Muscle layer of duodenum (tissue), 2 donors: ENCODE measurements at regions not wholly inside any gene's neighbourhood (a gene's known extent, or its start where the extent isn't known, plus 50 kb on each side); places are given as distances from the start of the nearest gene placed in this dataset.

Experiments used
- H3K27ac ChIP-seq: one replicate; pipeline ENCODE4 v1.7.0; 2013; ENCODE audit warnings: mild to moderate bottlenecking, low read length
- H3K27me3 ChIP-seq: one replicate; pipeline ENCODE4 v1.7.0; 2013; ENCODE audit warnings: low read depth, mild to moderate bottlenecking, control low read depth, low read length
- H3K36me3 ChIP-seq, 2 donors: one replicate each; pipeline ENCODE4 v1.7.0; 2013; ENCODE audit warnings: low read length in 2 of 2, control low read depth in 1 of 2, mild to moderate bottlenecking in 1 of 2; ENCODE audit not compliant: insufficient read depth in 2 of 2, control insufficient read depth in 1 of 2
- H3K4me1 ChIP-seq, 2 donors: one replicate each; pipeline ENCODE4 v1.7.0; 2013; ENCODE audit warnings: low read length in 2 of 2, mild to moderate bottlenecking in 2 of 2, control low read depth in 1 of 2, moderate library complexity in 1 of 2; ENCODE audit not compliant: insufficient read depth in 2 of 2, control insufficient read depth in 1 of 2
- H3K4me3 ChIP-seq, 2 donors: one replicate each; pipeline ENCODE4 v1.7.0; 2013; ENCODE audit warnings: low read length in 2 of 2, low read depth in 1 of 2, mild to moderate bottlenecking in 1 of 2
- H3K9me3 ChIP-seq, 2 donors: one replicate each; pipeline ENCODE4 v1.7.0; 2013; ENCODE audit warnings: low read length in 2 of 2, control low read depth in 1 of 2, mild to moderate bottlenecking in 1 of 2; ENCODE audit not compliant: control insufficient read depth in 1 of 2
- donor health status: healthy.

- no peak overlapping the region for H3K4me3 ChIP-seq
- H3K27ac ChIP-seq = no peak overlapping the region
- H3K9me3 ChIP-seq = no peaks in the 10 kb centered on the region
- no peaks in the 10 kb centered on the region for H3K4me1 ChIP-seq
- no peaks in the 10 kb centered on the region for H3K27me3 ChIP-seq
- no peaks in the 10 kb centered on the region for H3K36me3 ChIP-seq
These were observed 142.1 kb upstream of the IVNS1ABP start for GRCh38 chr1:185459141-185459540.

DNA sequence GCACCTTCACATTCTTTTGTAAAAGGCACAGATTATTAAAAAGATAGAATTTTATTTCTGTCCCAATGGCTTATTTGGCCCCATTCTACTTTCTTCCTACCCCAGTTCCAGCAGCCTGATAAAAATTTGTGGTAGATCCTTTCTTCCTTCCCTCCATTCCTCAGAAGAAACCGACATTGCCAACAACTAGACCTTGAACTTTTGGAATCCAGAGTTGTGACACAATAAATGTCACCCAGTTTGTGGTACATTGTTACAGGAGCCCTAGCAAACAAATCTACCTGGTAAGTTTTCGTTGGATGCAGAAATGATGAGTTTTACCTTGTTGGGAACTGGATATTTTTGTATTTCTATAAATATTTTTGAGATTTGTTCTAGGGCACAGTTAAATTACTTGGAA, 141.6 kb upstream of the IVNS1ABP start:
- no peaks in the 10 kb centered on the region for H3K36me3 ChIP-seq
- H3K4me1 ChIP-seq = no peaks in the 10 kb centered on the region
- H3K4me3 ChIP-seq = no peak overlapping the region
- H3K27me3 ChIP-seq = no peaks in the 10 kb centered on the region
- no peaks in the 10 kb centered on the region for H3K9me3 ChIP-seq
- H3K27ac ChIP-seq = no peak overlapping the region

DNA sequence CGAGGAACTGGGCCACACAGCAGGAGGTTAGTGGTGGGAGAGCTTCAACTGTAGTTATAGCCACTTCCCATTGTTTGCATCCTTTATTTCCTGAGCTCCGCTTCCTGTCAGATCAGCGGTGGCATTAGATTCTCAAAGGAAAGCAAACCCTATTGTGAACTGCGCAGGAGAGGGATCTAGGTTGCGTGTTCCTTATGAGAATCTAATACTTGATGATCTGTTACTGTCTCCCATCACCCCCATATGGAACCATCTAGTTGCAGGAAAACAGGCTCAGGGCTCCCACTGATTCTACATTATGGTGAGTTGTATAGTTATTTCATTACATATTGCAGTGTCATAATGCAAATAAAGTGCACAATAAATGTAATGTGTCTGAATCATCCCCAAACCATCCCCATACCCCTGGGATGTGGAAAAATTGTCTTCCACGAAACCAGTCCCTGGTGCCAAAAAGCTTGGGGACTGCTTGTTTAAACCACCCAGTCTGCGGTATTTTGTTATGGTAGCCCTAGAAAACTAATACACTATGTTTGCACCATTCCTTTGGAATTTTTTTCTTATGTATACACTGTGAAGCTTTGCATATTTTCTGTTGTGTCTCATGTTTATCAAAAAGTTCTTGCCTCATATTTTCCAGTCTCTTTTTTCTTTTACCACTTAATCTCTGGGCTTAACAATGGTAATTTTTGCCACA, 136.6 kb upstream of the IVNS1ABP start:
- no peak overlapping the region for H3K27ac ChIP-seq
- no peaks in the 10 kb centered on the region for H3K36me3 ChIP-seq
- H3K9me3 ChIP-seq = no peaks in the 10 kb centered on the region
- H3K4me3 ChIP-seq = no peak overlapping the region
- no peaks in the 10 kb centered on the region for H3K27me3 ChIP-seq
- H3K4me1 ChIP-seq = no peaks in the 10 kb centered on the region

GRCh38 chr1:185450917-185451316, 133.9 kb upstream of the IVNS1ABP start:
- H3K4me1 ChIP-seq = no peaks in the 10 kb centered on the region
- H3K27me3 ChIP-seq = no peaks in the 10 kb centered on the region
- no peaks in the 10 kb centered on the region for H3K36me3 ChIP-seq
- H3K27ac ChIP-seq = no peak overlapping the region
- H3K4me3 ChIP-seq = no peak overlapping the region
- H3K9me3 ChIP-seq = no peaks in the 10 kb centered on the region

GRCh38 chr1:185450060-185450788, 133.2 kb upstream of the IVNS1ABP start:
- Histone ChIP-seq H3K4me3 (no peak overlapping the region), H3K36me3 (no peaks in the 10 kb centered on the region), H3K9me3 (no peaks in the 10 kb centered on the region), H3K27ac (no peak overlapping the region), H3K27me3 (no peaks in the 10 kb centered on the region), H3K4me1 (no peaks in the 10 kb centered on the region)

DNA sequence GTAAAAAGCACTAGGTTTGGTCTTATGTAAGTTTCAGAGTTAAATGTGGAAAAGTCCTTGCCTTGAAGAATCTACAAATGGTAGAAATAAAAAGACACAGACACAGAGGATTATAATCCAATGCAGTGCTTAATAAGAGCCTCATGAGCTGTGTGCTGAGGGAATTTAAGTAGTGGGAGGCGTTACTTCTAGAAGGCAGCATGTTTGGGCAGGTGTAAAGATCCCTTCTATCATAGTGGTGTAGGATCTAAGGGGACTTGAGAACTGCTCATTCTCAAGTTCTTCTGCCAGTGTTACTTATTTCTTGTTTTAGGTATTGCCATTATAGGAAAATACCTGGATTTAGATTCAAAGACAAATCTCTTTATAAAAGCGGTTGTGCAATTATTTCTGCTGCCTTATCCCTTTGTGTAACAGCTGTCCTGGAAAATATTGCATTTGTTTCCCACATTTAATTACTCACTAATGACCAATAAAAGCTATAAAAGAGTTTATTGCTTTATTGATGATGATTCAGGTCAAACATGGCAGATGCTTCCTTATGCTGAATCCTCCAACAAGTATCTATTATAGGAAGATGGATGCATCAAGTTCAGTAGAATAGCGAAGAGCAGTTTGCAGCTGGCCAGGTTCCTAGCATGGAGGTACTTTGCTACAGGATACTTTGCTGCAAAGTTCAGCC, 132.5 kb upstream of the IVNS1ABP start:
- no peak overlapping the region for H3K4me3 ChIP-seq
- H3K27ac ChIP-seq = no peak overlapping the region
- no peaks in the 10 kb centered on the region for H3K4me1 ChIP-seq
- no peaks in the 10 kb centered on the region for H3K9me3 ChIP-seq
- no peaks in the 10 kb centered on the region for H3K27me3 ChIP-seq
- H3K36me3 ChIP-seq = no peaks in the 10 kb centered on the region

DNA sequence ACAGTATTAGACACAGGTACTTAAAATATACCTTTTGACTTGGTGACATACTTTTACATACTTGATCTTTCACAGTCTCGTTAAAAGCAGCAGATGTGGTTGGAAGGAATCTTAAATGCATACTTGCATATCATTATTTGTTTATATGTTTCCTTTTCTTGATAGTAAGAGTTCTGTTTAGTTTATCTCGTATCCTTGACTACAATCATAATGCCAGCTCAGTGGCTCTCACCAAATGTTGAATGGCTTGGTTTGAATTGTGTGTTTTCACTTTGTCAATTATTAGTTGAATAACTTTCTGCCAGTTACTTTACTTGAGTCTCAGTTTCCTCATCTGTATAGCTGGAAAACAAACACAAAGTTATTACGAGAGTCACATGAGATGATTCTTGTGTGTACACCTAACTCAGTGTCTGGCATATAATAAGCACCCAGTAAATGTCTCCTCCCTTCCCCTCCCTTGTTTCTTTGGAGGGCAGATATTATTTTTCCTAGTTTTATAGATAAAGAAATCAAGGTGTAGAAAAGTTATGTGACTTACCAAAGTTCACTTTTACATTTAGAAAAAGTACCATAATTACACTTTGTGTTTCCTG, 131.6 kb upstream of the IVNS1ABP start:
- no peaks in the 10 kb centered on the region for H3K4me1 ChIP-seq
- H3K4me3 ChIP-seq = no peak overlapping the region
- H3K36me3 ChIP-seq = no peaks in the 10 kb centered on the region
- H3K27me3 ChIP-seq = no peaks in the 10 kb centered on the region
- H3K9me3 ChIP-seq = no peaks in the 10 kb centered on the region
- H3K27ac ChIP-seq = no peak overlapping the region

GRCh38 chr1:185446131-185446530, 129.1 kb upstream of the IVNS1ABP start:
- H3K9me3 ChIP-seq = no peaks in the 10 kb centered on the region
- no peak overlapping the region for H3K4me3 ChIP-seq
- H3K36me3 ChIP-seq = no peaks in the 10 kb centered on the region
- H3K27me3 ChIP-seq = no peaks in the 10 kb centered on the region
- no peaks in the 10 kb centered on the region for H3K4me1 ChIP-seq
- H3K27ac ChIP-seq = no peak overlapping the region

- H3K36me3 ChIP-seq = no peaks in the 10 kb centered on the region
- no peak overlapping the region for H3K4me3 ChIP-seq
- H3K9me3 ChIP-seq = no peaks in the 10 kb centered on the region
- no peaks in the 10 kb centered on the region for H3K27me3 ChIP-seq
- H3K4me1 ChIP-seq = no peaks in the 10 kb centered on the region
- no peak overlapping the region for H3K27ac ChIP-seq
These were observed 128.6 kb upstream of the IVNS1ABP start for GRCh38 chr1:185445594-185445993.

DNA sequence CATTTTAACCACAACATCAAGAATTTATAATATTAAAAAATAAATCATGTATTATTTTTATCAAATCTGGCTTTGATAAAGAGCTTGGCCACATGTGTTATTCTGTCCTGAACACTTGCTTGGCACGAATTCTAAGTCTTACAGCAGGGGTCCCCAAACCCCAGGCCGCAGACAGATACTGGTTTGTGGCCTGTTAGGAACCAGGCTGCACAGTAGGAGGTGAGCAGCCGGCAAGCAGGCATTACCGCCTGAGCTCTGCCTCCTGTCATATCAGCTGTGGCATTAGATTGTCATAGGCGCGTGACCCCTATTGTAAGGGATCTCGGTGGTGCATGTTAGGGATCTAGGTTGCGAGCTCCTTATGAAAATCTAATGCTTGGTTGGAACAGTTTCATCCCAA, 127.6 kb upstream of the IVNS1ABP start:
- Histone ChIP-seq H3K9me3 (no peaks in the 10 kb centered on the region), H3K4me1 (no peaks in the 10 kb centered on the region), H3K36me3 (no peaks in the 10 kb centered on the region), H3K4me3 (no peak overlapping the region), H3K27ac (no peak overlapping the region), H3K27me3 (no peaks in the 10 kb centered on the region)

GRCh38 chr1:185442050-185442449, 125.0 kb upstream of the IVNS1ABP start:
- Histone ChIP-seq H3K4me3 (no peak overlapping the region), H3K27me3 (no peaks in the 10 kb centered on the region), H3K9me3 (no peaks in the 10 kb centered on the region), H3K4me1 (no peaks in the 10 kb centered on the region), H3K27ac (no peak overlapping the region), H3K36me3 (no peaks in the 10 kb centered on the region)
